ENCODE measurements at regions not wholly inside any gene's neighbourhood (a gene's known extent, or its start where the extent isn't known, plus 50 kb on each side); places are given as distances from the start of the nearest gene placed in this dataset.
A peak's percentile ranks its signal among the peaks of the same experiment; 100 is the strongest.

- no peaks in the 10 kb centered on the region for H3K27me3 ChIP-seq (ENCODE audit: low read length)
- no peaks in the 10 kb centered on the region for H3K4me1 ChIP-seq (ENCODE audit: insufficient read depth, low read length)
- H3K4me3 ChIP-seq (ENCODE audit: low read length) = no peak overlapping the region
- H3F3A ChIP-seq (ENCODE audit: low read length, unreplicated experiment) = no peaks in the 10 kb centered on the region
- no peak for TF ChIP-seq CTCF (conservative IDR thresholded peaks at IDR 0.05; ENCODE audit: low read depth, low read length)
- TF ChIP-seq EZH2 (IDR thresholded peaks at IDR 0.05; ENCODE audit: low read length, unreplicated experiment) = no peak
- no peak for TF ChIP-seq EZH2phosphoT487 (IDR thresholded peaks at IDR 0.05; ENCODE audit: borderline replicate concordance, low read length)
- H3K4me2 ChIP-seq (ENCODE audit: low read length) = no peak overlapping the region
- ChIA-PET POLR2A (ENCODE audit: unreplicated experiment) (no interaction called here), CTCF (no interaction called here)
- H3K27ac ChIP-seq (ENCODE audit: low read length) = no peak overlapping the region
- H2AFZ ChIP-seq (ENCODE audit: low read length) = no peak overlapping the region
- no peaks in the 10 kb centered on the region for H3K79me2 ChIP-seq (ENCODE audit: low read length)
- intact Hi-C loops (cut with micrococcal nuclease) = no loop called here
- ATAC-seq (no peak), DNase-seq (no peak)
- BruUV-seq (replicated peaks) = no TSS peak
- no peaks in the 10 kb centered on the region for H3K36me3 ChIP-seq (ENCODE audit: low read depth, low read length)
- no peaks in the 10 kb centered on the region for H4K20me1 ChIP-seq (ENCODE audit: low read length)
- no peaks in the 10 kb centered on the region for H3K9me3 ChIP-seq (ENCODE audit: low read length)
- H3K9ac ChIP-seq (ENCODE audit: low read length) = no peak overlapping the region
- no peaks in the 10 kb centered on the region for H3K9me2 ChIP-seq (replicated peaks; ENCODE audit: low read length)
Observed at GRCh38 chr16:60077861-60078260, 1343.7 kb upstream of the GOT2 start.

GRCh38 chr16:60074378-60074777 lies 1340.3 kb upstream of the GOT2 start:
- ATAC-seq = no peak
- H3K4me3 ChIP-seq (ENCODE audit: low read length) = no peak overlapping the region
- no peaks in the 10 kb centered on the region for H3F3A ChIP-seq (ENCODE audit: low read length, unreplicated experiment)
- no peaks in the 10 kb centered on the region for H3K4me1 ChIP-seq (ENCODE audit: insufficient read depth, low read length)
- H3K27ac ChIP-seq (ENCODE audit: low read length) = no peak overlapping the region
- H3K9me2 ChIP-seq (replicated peaks; ENCODE audit: low read length) = no peaks in the 10 kb centered on the region
- no peak overlapping the region for H3K4me2 ChIP-seq (ENCODE audit: low read length)
- H4K20me1 ChIP-seq (ENCODE audit: low read length) = no peaks in the 10 kb centered on the region
- H3K9ac ChIP-seq (ENCODE audit: low read length) = no peak overlapping the region
- H3K9me3 ChIP-seq (ENCODE audit: low read length) = no peaks in the 10 kb centered on the region
- H3K79me2 ChIP-seq (ENCODE audit: low read length) = no peaks in the 10 kb centered on the region
- no peak overlapping the region for H2AFZ ChIP-seq (ENCODE audit: low read length)
- TF ChIP-seq EZH2phosphoT487 (IDR thresholded peaks at IDR 0.05; ENCODE audit: borderline replicate concordance, low read length) = no peak
- no peak for TF ChIP-seq EZH2 (IDR thresholded peaks at IDR 0.05; ENCODE audit: low read length, unreplicated experiment)
- TF ChIP-seq CTCF (conservative IDR thresholded peaks at IDR 0.05; ENCODE audit: low read depth, low read length) = no peak
- POLR2A ChIA-PET (ENCODE audit: unreplicated experiment) = no interaction called here
- intact Hi-C loops (cut with micrococcal nuclease) = no loop called here
- no peak for DNase-seq
- H3K27me3 ChIP-seq (ENCODE audit: low read length) = no peaks in the 10 kb centered on the region
- no TSS peak for BruUV-seq (replicated peaks)
- H3K36me3 ChIP-seq (ENCODE audit: low read depth, low read length) = no peaks in the 10 kb centered on the region
- CTCF ChIA-PET = no interaction called here

- Histone ChIP-seq H3K36me3 (ENCODE audit: low read depth, low read length) (no peaks in the 10 kb centered on the region), H3K9ac (ENCODE audit: low read length) (no peak overlapping the region), H3K27me3 (ENCODE audit: low read length) (no peaks in the 10 kb centered on the region), H3K27ac (ENCODE audit: low read length) (no peak overlapping the region), H3K9me3 (ENCODE audit: low read length) (no peaks in the 10 kb centered on the region), H3K4me3 (ENCODE audit: low read length) (no peak overlapping the region), H3K79me2 (ENCODE audit: low read length) (no peaks in the 10 kb centered on the region), H4K20me1 (ENCODE audit: low read length) (no peaks in the 10 kb centered on the region), H3K9me2 (replicated peaks; ENCODE audit: low read length) (no peaks in the 10 kb centered on the region), H3F3A (ENCODE audit: low read length, unreplicated experiment) (no peaks in the 10 kb centered on the region), H3K4me1 (ENCODE audit: insufficient read depth, low read length) (no peaks in the 10 kb centered on the region), H2AFZ (ENCODE audit: low read length) (no peak overlapping the region), H3K4me2 (ENCODE audit: low read length) (no peak overlapping the region)
- ATAC-seq (no peak), DNase-seq (peak; percentile 13)
- POLR2A ChIA-PET (ENCODE audit: unreplicated experiment) = no interaction called here
- TF ChIP-seq CTCF (conservative IDR thresholded peaks at IDR 0.05; ENCODE audit: low read depth, low read length) (no peak), EZH2 (IDR thresholded peaks at IDR 0.05; ENCODE audit: low read length, unreplicated experiment) (no peak), EZH2phosphoT487 (IDR thresholded peaks at IDR 0.05; ENCODE audit: borderline replicate concordance, low read length) (no peak)
- intact Hi-C loops (cut with micrococcal nuclease) = no loop called here
- BruUV-seq (replicated peaks) = no TSS peak
- CTCF ChIA-PET = no interaction called here
Observed at GRCh38 chr16:60073376-60073775, 1339.3 kb upstream of the GOT2 start.

Measured in PC-3 (cell line).